WTC11 (cell line): ENCODE measurements at regions not wholly inside any gene's neighbourhood (a gene's known extent, or its start where the extent isn't known, plus 50 kb on each side); places are given as distances from the start of the nearest gene placed in this dataset.

Experiments used
- ATAC-seq: fragments of 200-7000 bp; cut with Tn5 transposase; 2 replicates; pipeline ENCODE4 v1.10.0; 2021; ENCODE audit warnings: mild to moderate bottlenecking, moderate library complexity
- CTCF ChIA-PET: fragments of 300-600 bp; sonication (Branson Sonifier 250); formaldehyde crosslinking; loops from one replicate; lab custom pipeline; 2021; ENCODE audit warnings: antibody characterized with exemption; lab: Charles Lee
- POLR2A ChIA-PET: fragments of 350-600 bp; sonication (Branson Sonifier 250); formaldehyde crosslinking; loops from one replicate; lab custom pipeline; 2021; ENCODE audit warnings: antibody characterized with exemption; lab: Charles Lee
- DNase-seq: peaks from one replicate; pipeline ENCODE4 v3.0.0; 2021; ENCODE audit warnings: low spot score
- H3K27ac Mint-ChIP-seq: 2 replicates; pipeline ENCODE4 v1.8.0; 2021; ENCODE audit warnings: mixed read lengths
- H3K27me3 Mint-ChIP-seq: 2 replicates; pipeline ENCODE4 v1.8.0; 2021; ENCODE audit warnings: low read depth, mild to moderate bottlenecking, moderate library complexity, mixed read lengths
- H3K36me3 Mint-ChIP-seq: 2 replicates; pipeline ENCODE4 v1.8.0; 2021; ENCODE audit warnings: mixed read lengths
- H3K4me1 Mint-ChIP-seq: 2 replicates; pipeline ENCODE4 v1.8.0; 2022; ENCODE audit warnings: mixed read lengths
- H3K4me3 Mint-ChIP-seq: 2 replicates; pipeline ENCODE4 v1.8.0; 2021; ENCODE audit warnings: mild to moderate bottlenecking, moderate library complexity, mixed read lengths
- H3K9me3 Mint-ChIP-seq: 2 replicates; pipeline ENCODE4 v1.8.0; 2021; ENCODE audit warnings: mixed read lengths
- AR ChIP-seq: fragments of 250-450 bp; sonication (Bioruptor Pico); IDR thresholded peaks from 2 replicates; pipeline ENCODE4 v1.9.0; 2021; ENCODE audit warnings: mild to moderate bottlenecking
- ARID4B ChIP-seq: sonication (generic); formaldehyde crosslinking; IDR thresholded peaks from 2 replicates; pipeline ENCODE4 v1.8.0; 2023; ENCODE audit warnings: missing genetic modification reagents, mild to moderate bottlenecking, borderline replicate concordance
- CREM ChIP-seq: sonication (generic); formaldehyde crosslinking; IDR thresholded peaks from 2 replicates; pipeline ENCODE4 v1.8.1; 2022; ENCODE audit warnings: mild to moderate bottlenecking, missing genetic modification reagents, moderate library complexity
- E2F4 ChIP-seq: sonication (generic); formaldehyde crosslinking; IDR thresholded peaks from 2 replicates; pipeline ENCODE4 v1.8.1; 2022; ENCODE audit warnings: low read depth, mild to moderate bottlenecking, moderate library complexity, missing genetic modification reagents, borderline replicate concordance
- FOXP1 ChIP-seq: sonication (generic); formaldehyde crosslinking; IDR thresholded peaks from 2 replicates; pipeline ENCODE4 v1.8.0; 2022; ENCODE audit warnings: missing genetic modification reagents, mild to moderate bottlenecking, moderate library complexity, borderline replicate concordance
- FOXP4 ChIP-seq: sonication (generic); formaldehyde crosslinking; IDR thresholded peaks from 2 replicates; pipeline ENCODE4 v1.8.0; 2022; ENCODE audit warnings: mild to moderate bottlenecking, missing genetic modification reagents
- GABPB1 ChIP-seq: sonication (generic); formaldehyde crosslinking; IDR thresholded peaks from 2 replicates; pipeline ENCODE4 v1.8.1; 2023; ENCODE audit warnings: mild to moderate bottlenecking, missing genetic modification reagents
- GRHL2 ChIP-seq: fragments of 250-450 bp; sonication (Bioruptor Pico); IDR thresholded peaks from 2 replicates; pipeline ENCODE4 v1.8.0; 2022; ENCODE audit warnings: mild to moderate bottlenecking, moderate library complexity; ENCODE audit not compliant: insufficient replicate concordance, severe bottlenecking
- MAX ChIP-seq: sonication (generic); formaldehyde crosslinking; IDR thresholded peaks from 2 replicates; pipeline ENCODE4 v1.8.0; 2022; ENCODE audit warnings: mild to moderate bottlenecking, missing genetic modification reagents
- MLX ChIP-seq: sonication (generic); formaldehyde crosslinking; IDR thresholded peaks from 2 replicates; pipeline ENCODE4 v1.8.1; 2023; ENCODE audit warnings: mild to moderate bottlenecking, missing genetic modification reagents, moderate library complexity
- NR3C1 ChIP-seq: sonication (generic); formaldehyde crosslinking; conservative IDR thresholded peaks from 2 replicates; pipeline ENCODE4 v1.8.1; 2023; ENCODE audit warnings: low read depth, mild to moderate bottlenecking, missing genetic modification reagents
- SP1 ChIP-seq: sonication (generic); formaldehyde crosslinking; conservative IDR thresholded peaks from 2 replicates; pipeline ENCODE4 v1.8.1; 2022; ENCODE audit warnings: missing genetic modification reagents
- STAT6 ChIP-seq: sonication (generic); formaldehyde crosslinking; conservative IDR thresholded peaks from 2 replicates; pipeline ENCODE4 v1.8.1; 2023; ENCODE audit warnings: mild to moderate bottlenecking, low read depth, missing genetic modification reagents, moderate library complexity
- TCF7 ChIP-seq: sonication (generic); formaldehyde crosslinking; IDR thresholded peaks from 2 replicates; pipeline ENCODE4 v1.8.0; 2022; ENCODE audit warnings: mild to moderate bottlenecking, low read depth, missing genetic modification reagents, moderate library complexity
- ZMAT4 ChIP-seq: fragments of 250-450 bp; sonication (Bioruptor Pico); IDR thresholded peaks from 2 replicates; pipeline ENCODE4 v1.9.0; 2021; ENCODE audit warnings: mild to moderate bottlenecking

- peaks cover 4% of the 10 kb centered on the region; the same call in 1 of the 2 replicates for H3K9me3 Mint-ChIP-seq
- H3K27me3 Mint-ChIP-seq = no peaks in the 10 kb centered on the region
- TF ChIP-seq SP1 (CRISPR knock-in tag) (no peak), TCF7 (CRISPR knock-in tag) (no peak), NR3C1 (no peak), CREM (CRISPR knock-in tag) (no peak), MLX (CRISPR knock-in tag) (no peak), GRHL2 (no peak), AR (CRISPR knock-in tag) (no peak), FOXP4 (CRISPR knock-in tag) (no peak), GABPB1 (CRISPR knock-in tag) (no peak), STAT6 (CRISPR knock-in tag) (no peak), MAX (CRISPR knock-in tag) (no peak), E2F4 (no peak), ZMAT4 (no peak), ARID4B (CRISPR knock-in tag) (no peak), FOXP1 (CRISPR knock-in tag) (no peak)
- H3K36me3 Mint-ChIP-seq = no peaks in the 10 kb centered on the region
- no peak overlapping the region for H3K27ac Mint-ChIP-seq
- ATAC-seq (no peak), DNase-seq (no peak)
- peaks cover 6% of the 10 kb centered on the region; the same call in 1 of the 2 replicates for H3K4me1 Mint-ChIP-seq
- ChIA-PET CTCF (interaction anchor here (1.3 kb wide), 1 partner anchor 9 kb away, joined by 4 read pairs; no protein-coding TSS in a partner anchor), POLR2A (no interaction called here)
- no peak overlapping the region for H3K4me3 Mint-ChIP-seq
Observed at GRCh38 chr4:166585491-166585890, 648.8 kb downstream of the SPOCK3 start.
